HEK293T (cell line): ENCODE measurements at regions not wholly inside any gene's neighbourhood (a gene's known extent, or its start where the extent isn't known, plus 50 kb on each side); places are given as distances from the start of the nearest gene placed in this dataset.

Experiments
- BHLHE40 ChIP-seq: fragments of 450-650 bp; IDR thresholded peaks from 2 replicates; pipeline ENCODE4 v1.6.1; 2016; ENCODE audit warnings: mild to moderate bottlenecking, moderate library complexity, borderline replicate concordance
- CTBP1 ChIP-seq: fragments of 450-650 bp; IDR thresholded peaks from 2 replicates; pipeline ENCODE4 v1.6.1; 2016; ENCODE audit warnings: borderline replicate concordance
- FOXA1 ChIP-seq: fragments of 450-650 bp; IDR thresholded peaks from 2 replicates; pipeline ENCODE4 v1.6.1; 2016; ENCODE audit warnings: mild to moderate bottlenecking
- NFRKB ChIP-seq: fragments of 450-650 bp; IDR thresholded peaks from 2 replicates; pipeline ENCODE4 v1.6.1; 2016; ENCODE audit warnings: mild to moderate bottlenecking, moderate library complexity
- SP1 ChIP-seq: fragments of 450-650 bp; IDR thresholded peaks from 2 replicates; pipeline ENCODE4 v1.6.1; 2017
- SUZ12 ChIP-seq: fragments of 450-650 bp; IDR thresholded peaks from 2 replicates; pipeline ENCODE4 v1.6.1; 2016; ENCODE audit warnings: mild to moderate bottlenecking
- TARDBP ChIP-seq: fragments of 450-650 bp; IDR thresholded peaks from 2 replicates; pipeline ENCODE4 v1.6.1; 2016
- ZNF384 ChIP-seq: fragments of 450-650 bp; IDR thresholded peaks from 2 replicates; pipeline ENCODE4 v1.6.1; 2016
- TF ChIP-seq, protein P1 (sequence below): fragments of 450-650 bp; IDR thresholded peaks from 2 replicates; pipeline ENCODE4 v1.6.1; 2016

DNA sequence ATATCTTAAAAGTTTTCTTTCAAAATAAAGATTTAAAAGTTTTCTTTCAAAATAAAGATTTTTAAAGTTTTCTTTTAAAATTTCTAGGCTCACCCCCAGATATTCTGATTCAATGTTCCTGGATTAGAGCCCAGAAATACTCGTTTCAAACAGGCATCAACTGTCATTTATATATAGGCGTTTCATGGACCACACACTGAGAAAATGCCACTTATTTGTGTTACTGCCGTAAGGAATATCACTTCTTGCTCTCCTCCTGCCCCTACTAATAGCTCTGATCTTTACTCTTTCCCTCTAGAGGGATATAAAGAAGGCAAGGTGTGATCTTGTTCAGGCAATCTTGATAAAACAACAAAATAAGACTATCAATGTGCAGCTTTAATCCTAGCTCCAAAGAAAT is 1324.1 kb downstream of the CDH8 start:
- TF ChIP-seq NFRKB (no peak), FOXA1 (no peak), CTBP1 (no peak), ZNF384 (no peak), SP1 (no peak), SUZ12 (no peak), TARDBP (no peak), BHLHE40 (no peak)
- TF ChIP-seq, protein P1, sequence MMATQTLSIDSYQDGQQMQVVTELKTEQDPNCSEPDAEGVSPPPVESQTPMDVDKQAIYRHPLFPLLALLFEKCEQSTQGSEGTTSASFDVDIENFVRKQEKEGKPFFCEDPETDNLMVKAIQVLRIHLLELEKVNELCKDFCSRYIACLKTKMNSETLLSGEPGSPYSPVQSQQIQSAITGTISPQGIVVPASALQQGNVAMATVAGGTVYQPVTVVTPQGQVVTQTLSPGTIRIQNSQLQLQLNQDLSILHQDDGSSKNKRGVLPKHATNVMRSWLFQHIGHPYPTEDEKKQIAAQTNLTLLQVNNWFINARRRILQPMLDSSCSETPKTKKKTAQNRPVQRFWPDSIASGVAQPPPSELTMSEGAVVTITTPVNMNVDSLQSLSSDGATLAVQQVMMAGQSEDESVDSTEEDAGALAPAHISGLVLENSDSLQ: no peak
